ENCODE measurements at regions not wholly inside any gene's neighbourhood (a gene's known extent, or its start where the extent isn't known, plus 50 kb on each side); places are given as distances from the start of the nearest gene placed in this dataset.

DNA sequence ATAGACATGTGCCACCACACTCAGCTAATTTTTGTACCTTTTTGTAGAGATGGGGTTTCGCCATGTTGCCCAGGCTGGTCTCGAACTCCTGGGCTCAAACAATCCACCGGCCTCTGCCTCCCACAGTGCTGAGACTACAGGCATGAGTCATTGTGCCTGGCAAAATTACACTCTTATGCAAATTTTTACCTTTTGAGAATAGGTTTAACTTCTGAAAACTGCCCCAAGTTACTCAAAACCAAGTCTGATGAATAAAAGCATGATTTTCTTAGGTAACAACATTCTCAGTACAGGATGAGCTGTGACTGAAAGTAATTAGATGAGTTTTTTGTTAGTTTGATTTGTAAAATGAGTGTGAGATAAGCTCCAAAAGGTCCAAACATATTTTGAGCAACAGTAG is 166.0 kb downstream of the RPS29 start:
- TF ChIP-seq, protein P1, sequence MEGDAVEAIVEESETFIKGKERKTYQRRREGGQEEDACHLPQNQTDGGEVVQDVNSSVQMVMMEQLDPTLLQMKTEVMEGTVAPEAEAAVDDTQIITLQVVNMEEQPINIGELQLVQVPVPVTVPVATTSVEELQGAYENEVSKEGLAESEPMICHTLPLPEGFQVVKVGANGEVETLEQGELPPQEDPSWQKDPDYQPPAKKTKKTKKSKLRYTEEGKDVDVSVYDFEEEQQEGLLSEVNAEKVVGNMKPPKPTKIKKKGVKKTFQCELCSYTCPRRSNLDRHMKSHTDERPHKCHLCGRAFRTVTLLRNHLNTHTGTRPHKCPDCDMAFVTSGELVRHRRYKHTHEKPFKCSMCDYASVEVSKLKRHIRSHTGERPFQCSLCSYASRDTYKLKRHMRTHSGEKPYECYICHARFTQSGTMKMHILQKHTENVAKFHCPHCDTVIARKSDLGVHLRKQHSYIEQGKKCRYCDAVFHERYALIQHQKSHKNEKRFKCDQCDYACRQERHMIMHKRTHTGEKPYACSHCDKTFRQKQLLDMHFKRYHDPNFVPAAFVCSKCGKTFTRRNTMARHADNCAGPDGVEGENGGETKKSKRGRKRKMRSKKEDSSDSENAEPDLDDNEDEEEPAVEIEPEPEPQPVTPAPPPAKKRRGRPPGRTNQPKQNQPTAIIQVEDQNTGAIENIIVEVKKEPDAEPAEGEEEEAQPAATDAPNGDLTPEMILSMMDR (IDR thresholded peaks at IDR 0.05), result no peak
- Histone ChIP-seq H3K27ac (no peak overlapping the region), H3K9me3 (no peaks in the 10 kb centered on the region), H3K27me3 (ENCODE audit: insufficient read depth in 3 of 3, low read length in 2 of 3) (no peaks in the 10 kb centered on the region), H3K4me3 (no peak overlapping the region), H3K4me1 (no peaks in the 10 kb centered on the region), H3K36me3 (ENCODE audit: insufficient read depth in 1 of 2, low read depth in 1 of 2) (no peaks in the 10 kb centered on the region)
- intact Hi-C loops (cut with DNase I), result no loop called here
- WGBS, 3 donors, result 87 to 95% (median 89%) methylated on average over 3 of the region's 3 CpGs
- ATAC-seq (no peak), DNase-seq (no peak)

DNA sequence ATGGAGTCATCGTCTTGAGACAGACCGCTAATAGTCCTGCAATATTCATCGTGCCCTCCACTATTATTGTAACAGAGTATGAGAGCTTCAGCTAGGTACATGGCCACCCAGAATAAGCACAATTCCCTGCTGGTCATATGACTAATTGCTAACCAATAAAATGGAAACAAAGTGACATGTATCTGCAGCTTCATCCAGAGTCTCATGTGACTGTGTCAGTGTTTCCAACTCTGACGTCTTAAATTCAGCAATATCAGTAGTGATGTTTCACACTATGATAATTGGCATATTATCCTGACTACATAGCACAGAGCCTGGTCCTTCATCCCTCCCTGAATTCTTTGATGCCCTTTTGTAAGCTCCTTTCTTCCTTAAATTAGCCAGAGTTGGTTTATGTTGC is 167.4 kb downstream of the RPS29 start:
- H3K4me3 ChIP-seq, result no peak overlapping the region
- ATAC-seq (no peak), DNase-seq (no peak)
- no peaks in the 10 kb centered on the region for H3K4me1 ChIP-seq
- H3K27me3 ChIP-seq (ENCODE audit: insufficient read depth in 3 of 3, low read length in 2 of 3), result no peaks in the 10 kb centered on the region
- H3K27ac ChIP-seq, result no peak overlapping the region
- WGBS, 3 donors, result 75 to 82% (median 78%) methylated on average over 4 of the region's 4 CpGs
- intact Hi-C loops (cut with DNase I), result no loop called here
- H3K36me3 ChIP-seq (ENCODE audit: insufficient read depth in 1 of 2, low read depth in 1 of 2), result no peaks in the 10 kb centered on the region
- H3K9me3 ChIP-seq, result no peaks in the 10 kb centered on the region
- TF ChIP-seq, protein P1 (IDR thresholded peaks at IDR 0.05), result no peak

DNA sequence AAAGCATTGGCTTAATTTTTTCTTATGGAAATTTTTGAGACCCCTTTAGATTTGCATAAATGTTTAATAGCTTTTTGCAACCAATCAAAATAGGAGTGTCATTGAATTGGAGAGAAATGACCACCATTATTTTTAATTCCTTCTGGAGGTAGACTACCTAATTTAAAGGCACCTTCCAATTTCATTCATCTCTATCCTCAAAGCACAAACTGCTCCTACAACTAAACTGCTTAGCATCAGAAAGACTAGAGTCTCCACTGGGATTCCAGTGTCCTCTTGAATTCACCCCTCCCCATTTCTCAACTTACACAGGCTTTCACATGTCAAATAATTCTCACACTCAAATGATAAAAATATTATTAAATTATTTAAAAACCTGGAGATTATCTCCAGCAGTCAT is 168.4 kb downstream of the RPS29 start:
- intact Hi-C loops (cut with DNase I), result no loop called here
- DNase-seq (no peak), ATAC-seq (no peak)
- Histone ChIP-seq H3K36me3 (ENCODE audit: insufficient read depth in 1 of 2, low read depth in 1 of 2) (no peaks in the 10 kb centered on the region), H3K27ac (no peak overlapping the region), H3K27me3 (ENCODE audit: insufficient read depth in 3 of 3, low read length in 2 of 3) (no peaks in the 10 kb centered on the region), H3K4me1 (no peaks in the 10 kb centered on the region), H3K4me3 (no peak overlapping the region), H3K9me3 (no peaks in the 10 kb centered on the region)
- TF ChIP-seq, protein P1 (IDR thresholded peaks at IDR 0.05), result no peak

DNA sequence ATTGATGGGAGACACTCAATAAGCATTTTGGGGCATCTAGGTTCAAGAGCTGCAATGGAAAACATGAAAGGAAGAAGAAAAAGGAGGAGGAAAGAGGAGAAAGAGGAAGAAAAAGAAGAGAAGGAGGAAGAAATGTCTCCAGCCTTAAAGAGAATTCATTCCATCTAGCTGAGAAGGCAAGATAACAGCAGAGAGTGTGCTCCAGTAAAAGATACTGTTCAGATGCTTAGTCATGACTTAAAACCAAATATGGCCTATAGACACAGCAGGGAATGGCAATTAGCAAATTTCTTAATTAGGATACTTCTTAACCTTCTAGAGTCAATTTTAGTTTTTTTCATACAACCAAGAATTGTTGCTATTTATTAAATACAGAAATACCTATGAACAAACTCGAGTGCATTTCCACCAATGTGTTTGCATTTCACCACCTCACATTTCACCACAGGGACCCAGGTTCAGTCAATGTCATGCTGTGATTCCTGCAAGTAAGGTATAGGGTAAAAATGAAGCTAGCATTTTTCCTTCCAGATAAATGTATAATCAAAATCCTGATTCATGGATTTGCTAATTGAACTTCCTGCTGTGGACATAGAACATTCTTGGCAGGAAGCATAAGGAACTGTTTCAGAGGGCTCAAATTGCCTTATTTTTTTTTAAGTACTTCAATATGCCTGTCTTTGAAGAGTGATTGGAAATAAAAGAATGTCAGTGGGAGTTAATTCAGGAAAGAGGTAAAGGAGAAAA is 177.8 kb downstream of the RPS29 start:
- H3K4me1 ChIP-seq, result no peaks in the 10 kb centered on the region
- WGBS, 3 donors, result 43 to 73% (median 48%) methylated on average over 1 of the region's 1 CpG

More for the DNA sequence above, 177.8 kb downstream of the RPS29 start:
- ATAC-seq, result no peak
- Histone ChIP-seq H3K27ac (no peak overlapping the region), H3K27me3 (ENCODE audit: insufficient read depth in 3 of 3, low read length in 2 of 3) (no peaks in the 10 kb centered on the region), H3K4me3 (no peak overlapping the region), H3K9me3 (no peaks in the 10 kb centered on the region), H3K36me3 (ENCODE audit: insufficient read depth in 1 of 2, low read depth in 1 of 2) (no peaks in the 10 kb centered on the region)
- no peak for DNase-seq
- intact Hi-C loops (cut with DNase I), result no loop called here
- TF ChIP-seq, protein P1 (IDR thresholded peaks at IDR 0.05), result no peak

Measured in psoas muscle (tissue), 7 donors.